ENCODE measurements at regions not wholly inside any gene's neighbourhood (a gene's known extent, or its start where the extent isn't known, plus 50 kb on each side); places are given as distances from the start of the nearest gene placed in this dataset.

GRCh38 chr13:62033934-62034333, 618.3 kb upstream of the PCDH20 start:
- TF ChIP-seq POLR2A (IDR thresholded peaks at IDR 0.05; ENCODE audit: low read length), result no peak
- TF ChIP-seq GATA1 (IDR thresholded peaks at IDR 0.05; ENCODE audit: low read depth, low read length), result no peak
